ENCODE measurements at regions not wholly inside any gene's neighbourhood (a gene's known extent, or its start where the extent isn't known, plus 50 kb on each side); places are given as distances from the start of the nearest gene placed in this dataset.

DNA sequence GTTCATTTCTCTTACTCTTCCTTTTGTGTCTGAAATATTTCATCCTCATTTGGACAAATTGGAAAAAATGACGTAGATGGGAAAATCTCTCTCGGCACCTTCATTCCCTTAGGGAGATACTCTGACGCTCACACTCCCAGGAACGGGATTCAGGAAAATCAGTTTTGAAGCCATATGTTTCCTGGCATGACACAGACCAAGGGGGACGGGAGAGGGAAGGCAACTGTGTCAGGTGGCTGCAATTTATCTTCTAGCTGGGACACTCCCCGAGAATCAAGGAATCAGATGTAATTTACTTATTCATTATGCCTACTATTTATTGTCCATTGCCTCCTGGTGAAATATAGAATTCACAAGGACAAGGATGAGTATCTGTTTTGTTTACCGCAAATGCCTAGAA is 65.5 kb downstream of the IRX5 start:
- TF ChIP-seq CTCF (IDR thresholded peaks at IDR 0.05): no peak
- TF ChIP-seq POLR2A (IDR thresholded peaks at IDR 0.05): no peak
